Panc1 (cell line): ENCODE measurements at regions not wholly inside any gene's neighbourhood (a gene's known extent, or its start where the extent isn't known, plus 50 kb on each side); places are given as distances from the start of the nearest gene placed in this dataset.

Experiments
- ATAC-seq: fragments of 200-7000 bp; cut with Tn5 transposase; 2 replicates; pipeline ENCODE4 v1.9.1; 2020; ENCODE audit warnings: mild to moderate bottlenecking, moderate library complexity
- BruUV-seq: library from RNA; stranded (reverse); fragments of 400-500 nt; replicated peaks from 2 replicates; lab custom pipeline; 2021; lab: Mats Ljungman, UMichigan
- CTCF ChIA-PET: fragments of 300-600 bp; sonication (Branson Sonifier 250); formaldehyde crosslinking; loops from one replicate; lab custom pipeline; 2022; ENCODE audit warnings: antibody characterized with exemption; lab: Charles Lee
- POLR2A ChIA-PET: fragments of 300-600 bp; sonication (Branson Sonifier 250); formaldehyde crosslinking; loops from one replicate; lab custom pipeline; 2022; ENCODE audit warnings: antibody characterized with exemption; lab: Charles Lee
- DNase-seq: peaks from one replicate; pipeline ENCODE4 v3.0.0-alpha.2; 2010; ENCODE audit warnings: low read depth, low spot score
- H3K27ac ChIP-seq: 2 replicates; pipeline ENCODE4 v1.5.1; 2011; ENCODE audit warnings: mild to moderate bottlenecking, low read length, inconsistent platforms
- H3K27me3 ChIP-seq: fragments of 200-500 bp; sonication (Bioruptor generic); 2 replicates; pipeline ENCODE4 v1.6.0; 2014; ENCODE audit warnings: low read length, inconsistent platforms; ENCODE audit not compliant: control insufficient read depth, insufficient read depth
- H3K36me3 ChIP-seq: fragments of 200-500 bp; sonication (Bioruptor generic); 2 replicates; pipeline ENCODE4 v1.5.1; 2014; ENCODE audit warnings: inconsistent platforms, mild to moderate bottlenecking, low read length, moderate library complexity; ENCODE audit not compliant: control insufficient read depth, insufficient read depth
- H3K4me1 ChIP-seq: 2 replicates; pipeline ENCODE4 v1.5.1; 2011; ENCODE audit warnings: inconsistent platforms, mild to moderate bottlenecking, low read length, moderate library complexity; ENCODE audit not compliant: control insufficient read depth, insufficient read depth
- H3K4me3 ChIP-seq, 2 experiments: 2 replicates each; pipeline ENCODE4 v1.5.1; 2011 to 2012; ENCODE audit warnings: low read depth in 2 of 2, low read length in 2 of 2, mild to moderate bottlenecking in 2 of 2, inconsistent platforms in 1 of 2, moderate library complexity in 1 of 2
- H3K9me3 ChIP-seq: fragments of 200-500 bp; sonication (Bioruptor generic); 2 replicates; pipeline ENCODE4 v1.5.1; 2014; ENCODE audit warnings: low read depth, mild to moderate bottlenecking, inconsistent platforms, low read length, moderate library complexity; ENCODE audit not compliant: control insufficient read depth, insufficient read depth
- POLR2AphosphoS5 ChIP-seq: IDR thresholded peaks from 2 replicates; pipeline ENCODE4 v1.6.1; 2012; ENCODE audit warnings: mild to moderate bottlenecking, low read depth, low read length, moderate library complexity
- SIN3A ChIP-seq: IDR thresholded peaks from 2 replicates; pipeline ENCODE4 v1.6.1; 2012; ENCODE audit warnings: low read depth, mild to moderate bottlenecking, low read length, moderate library complexity, borderline replicate concordance; ENCODE audit not compliant: insufficient read depth
- TCF7L2 ChIP-seq: IDR thresholded peaks from 2 replicates; pipeline ENCODE4 v1.6.1; 2011; ENCODE audit warnings: mild to moderate bottlenecking, low read depth, low read length, inconsistent platforms
- in situ Hi-C: cut with HindIII; loops from 2 replicates; pipeline ENCODE4 v1.10.0; 2016; ENCODE audit warnings: low sequenced_read_pairs, low pct_unique_long_range_greater_than_20kb
- intact Hi-C: fragments of 100-400 bp; cut with micrococcal nuclease; formaldehyde crosslinking; loops from one replicate; pipeline ENCODE4 v1.10.0; 2022; ENCODE audit not compliant: unreplicated experiment
- TF ChIP-seq, protein P1 (sequence below), 2 experiments: IDR thresholded peaks; 2 replicates each; pipeline ENCODE4 v1.6.1; 2011 to 2012; ENCODE audit warnings: low read depth in 2 of 2, control low read depth in 1 of 2, low read length in 1 of 2, mild to moderate bottlenecking in 1 of 2, moderate library complexity in 1 of 2; ENCODE audit not compliant: insufficient read depth in 1 of 2
- TF ChIP-seq, protein P2 (sequence below): fragments of 450-650 bp; IDR thresholded peaks from 2 replicates; pipeline ENCODE4 v1.5.1; 2017; ENCODE audit warnings: mild to moderate bottlenecking

DNA sequence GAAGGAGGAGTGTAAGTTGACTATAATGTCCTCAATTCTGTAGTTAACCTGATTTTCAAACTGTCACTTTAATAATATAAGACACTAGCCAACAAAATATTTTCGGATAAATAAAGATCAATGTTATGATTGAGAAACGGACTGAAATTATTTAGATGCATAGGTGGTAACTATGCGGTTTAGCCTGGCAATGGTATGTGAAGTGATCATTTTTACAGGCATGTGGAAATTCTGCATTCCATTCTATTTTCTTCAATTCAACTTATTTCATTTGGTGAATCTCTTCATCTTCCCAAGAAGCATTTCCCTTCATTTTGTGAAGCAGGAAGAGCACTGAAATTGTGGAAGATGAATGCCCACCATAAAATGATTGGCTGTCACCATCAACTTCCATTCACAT, 1457.5 kb upstream of the CDH9 start:
- no peak for DNase-seq
- ChIA-PET POLR2A (no interaction called here), CTCF (no interaction called here)
- in situ Hi-C loops = no loop called here
- H3K36me3 ChIP-seq = no peaks in the 10 kb centered on the region
- TF ChIP-seq POLR2AphosphoS5 = no peak
- TF ChIP-seq TCF7L2 = no peak
- no peak for TF ChIP-seq SIN3A
- TF ChIP-seq, protein P1, sequence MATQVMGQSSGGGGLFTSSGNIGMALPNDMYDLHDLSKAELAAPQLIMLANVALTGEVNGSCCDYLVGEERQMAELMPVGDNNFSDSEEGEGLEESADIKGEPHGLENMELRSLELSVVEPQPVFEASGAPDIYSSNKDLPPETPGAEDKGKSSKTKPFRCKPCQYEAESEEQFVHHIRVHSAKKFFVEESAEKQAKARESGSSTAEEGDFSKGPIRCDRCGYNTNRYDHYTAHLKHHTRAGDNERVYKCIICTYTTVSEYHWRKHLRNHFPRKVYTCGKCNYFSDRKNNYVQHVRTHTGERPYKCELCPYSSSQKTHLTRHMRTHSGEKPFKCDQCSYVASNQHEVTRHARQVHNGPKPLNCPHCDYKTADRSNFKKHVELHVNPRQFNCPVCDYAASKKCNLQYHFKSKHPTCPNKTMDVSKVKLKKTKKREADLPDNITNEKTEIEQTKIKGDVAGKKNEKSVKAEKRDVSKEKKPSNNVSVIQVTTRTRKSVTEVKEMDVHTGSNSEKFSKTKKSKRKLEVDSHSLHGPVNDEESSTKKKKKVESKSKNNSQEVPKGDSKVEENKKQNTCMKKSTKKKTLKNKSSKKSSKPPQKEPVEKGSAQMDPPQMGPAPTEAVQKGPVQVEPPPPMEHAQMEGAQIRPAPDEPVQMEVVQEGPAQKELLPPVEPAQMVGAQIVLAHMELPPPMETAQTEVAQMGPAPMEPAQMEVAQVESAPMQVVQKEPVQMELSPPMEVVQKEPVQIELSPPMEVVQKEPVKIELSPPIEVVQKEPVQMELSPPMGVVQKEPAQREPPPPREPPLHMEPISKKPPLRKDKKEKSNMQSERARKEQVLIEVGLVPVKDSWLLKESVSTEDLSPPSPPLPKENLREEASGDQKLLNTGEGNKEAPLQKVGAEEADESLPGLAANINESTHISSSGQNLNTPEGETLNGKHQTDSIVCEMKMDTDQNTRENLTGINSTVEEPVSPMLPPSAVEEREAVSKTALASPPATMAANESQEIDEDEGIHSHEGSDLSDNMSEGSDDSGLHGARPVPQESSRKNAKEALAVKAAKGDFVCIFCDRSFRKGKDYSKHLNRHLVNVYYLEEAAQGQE (IDR thresholded peaks at IDR 0.05; ENCODE audit: insufficient read depth in 1 of 2, low read depth in 2 of 2, low read length in 1 of 2) = no peak
- TF ChIP-seq, protein P2, sequence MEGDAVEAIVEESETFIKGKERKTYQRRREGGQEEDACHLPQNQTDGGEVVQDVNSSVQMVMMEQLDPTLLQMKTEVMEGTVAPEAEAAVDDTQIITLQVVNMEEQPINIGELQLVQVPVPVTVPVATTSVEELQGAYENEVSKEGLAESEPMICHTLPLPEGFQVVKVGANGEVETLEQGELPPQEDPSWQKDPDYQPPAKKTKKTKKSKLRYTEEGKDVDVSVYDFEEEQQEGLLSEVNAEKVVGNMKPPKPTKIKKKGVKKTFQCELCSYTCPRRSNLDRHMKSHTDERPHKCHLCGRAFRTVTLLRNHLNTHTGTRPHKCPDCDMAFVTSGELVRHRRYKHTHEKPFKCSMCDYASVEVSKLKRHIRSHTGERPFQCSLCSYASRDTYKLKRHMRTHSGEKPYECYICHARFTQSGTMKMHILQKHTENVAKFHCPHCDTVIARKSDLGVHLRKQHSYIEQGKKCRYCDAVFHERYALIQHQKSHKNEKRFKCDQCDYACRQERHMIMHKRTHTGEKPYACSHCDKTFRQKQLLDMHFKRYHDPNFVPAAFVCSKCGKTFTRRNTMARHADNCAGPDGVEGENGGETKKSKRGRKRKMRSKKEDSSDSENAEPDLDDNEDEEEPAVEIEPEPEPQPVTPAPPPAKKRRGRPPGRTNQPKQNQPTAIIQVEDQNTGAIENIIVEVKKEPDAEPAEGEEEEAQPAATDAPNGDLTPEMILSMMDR = no peak
- no peaks in the 10 kb centered on the region for H3K27me3 ChIP-seq
- H3K9me3 ChIP-seq = no peaks in the 10 kb centered on the region
- no peak overlapping the region for H3K4me3 ChIP-seq
- intact Hi-C loops = no loop called here
- ATAC-seq = no peak
- no TSS peak for BruUV-seq
- no peaks in the 10 kb centered on the region for H3K4me1 ChIP-seq
- no peak overlapping the region for H3K27ac ChIP-seq

DNA sequence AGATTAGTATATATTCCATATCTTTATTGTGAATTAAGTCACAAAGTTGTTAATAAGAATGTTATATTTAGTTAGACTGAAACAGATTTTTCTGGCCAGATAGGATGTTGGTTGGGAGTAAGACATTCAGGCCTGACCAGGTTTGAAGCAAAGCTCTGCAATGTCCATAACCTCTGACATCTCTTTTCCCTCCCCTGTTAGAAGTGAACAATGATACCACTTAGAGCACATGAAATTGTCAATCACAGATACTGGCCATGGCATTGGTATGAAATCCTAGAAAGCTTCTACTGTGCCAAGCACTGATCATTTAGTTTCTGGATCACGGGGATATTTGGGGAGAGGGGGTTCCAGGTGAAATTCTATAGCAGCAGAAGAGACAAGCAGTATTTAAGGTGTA, 1455.1 kb upstream of the CDH9 start:
- H3K27ac ChIP-seq = no peak overlapping the region
- no peak for ATAC-seq
- no peaks in the 10 kb centered on the region for H3K4me1 ChIP-seq
- no peaks in the 10 kb centered on the region for H3K9me3 ChIP-seq
- no peak for DNase-seq
- CTCF ChIA-PET = no interaction called here
- TF ChIP-seq, protein P1 (IDR thresholded peaks at IDR 0.05; ENCODE audit: insufficient read depth in 1 of 2, low read depth in 2 of 2, low read length in 1 of 2) = no peak
- BruUV-seq = no TSS peak
- in situ Hi-C loops (no loop called here), intact Hi-C loops (no loop called here)
- H3K36me3 ChIP-seq = no peaks in the 10 kb centered on the region
- no peak overlapping the region for H3K4me3 ChIP-seq
- POLR2A ChIA-PET = no interaction called here
- H3K27me3 ChIP-seq = no peaks in the 10 kb centered on the region
